ENCODE measurements at regions not wholly inside any gene's neighbourhood (a gene's known extent, or its start where the extent isn't known, plus 50 kb on each side); places are given as distances from the start of the nearest gene placed in this dataset.

GRCh38 chr10:35876248-35876647 lies 234.2 kb upstream of the FZD8 start:
- Histone ChIP-seq H3K4me3 (ENCODE audit: low read length) (no peak overlapping the region), H3K27me3 (ENCODE audit: low read depth, low read length) (no peaks in the 10 kb centered on the region), H4K20me1 (ENCODE audit: insufficient read depth, low read length) (no peaks in the 10 kb centered on the region), H3K9me3 (ENCODE audit: insufficient read depth, low read length) (no peaks in the 10 kb centered on the region), H2AFZ (ENCODE audit: low read depth, low read length) (no peak overlapping the region), H3K4me2 (ENCODE audit: low read length) (no peak overlapping the region), H3K27ac (ENCODE audit: low read length) (no peak overlapping the region), H3K36me3 (replicated peaks; ENCODE audit: low read depth, low read length) (no peaks in the 10 kb centered on the region), H3K4me1 (ENCODE audit: low read length) (peaks cover 10% of the 10 kb centered on the region), H3K9ac (ENCODE audit: low read length) (no peak overlapping the region), H3K79me2 (ENCODE audit: low read length) (no peaks in the 10 kb centered on the region)
- no peak for TF ChIP-seq EZH2phosphoT487 (IDR thresholded peaks at IDR 0.05; ENCODE audit: low read depth)
- TF ChIP-seq, protein P1, sequence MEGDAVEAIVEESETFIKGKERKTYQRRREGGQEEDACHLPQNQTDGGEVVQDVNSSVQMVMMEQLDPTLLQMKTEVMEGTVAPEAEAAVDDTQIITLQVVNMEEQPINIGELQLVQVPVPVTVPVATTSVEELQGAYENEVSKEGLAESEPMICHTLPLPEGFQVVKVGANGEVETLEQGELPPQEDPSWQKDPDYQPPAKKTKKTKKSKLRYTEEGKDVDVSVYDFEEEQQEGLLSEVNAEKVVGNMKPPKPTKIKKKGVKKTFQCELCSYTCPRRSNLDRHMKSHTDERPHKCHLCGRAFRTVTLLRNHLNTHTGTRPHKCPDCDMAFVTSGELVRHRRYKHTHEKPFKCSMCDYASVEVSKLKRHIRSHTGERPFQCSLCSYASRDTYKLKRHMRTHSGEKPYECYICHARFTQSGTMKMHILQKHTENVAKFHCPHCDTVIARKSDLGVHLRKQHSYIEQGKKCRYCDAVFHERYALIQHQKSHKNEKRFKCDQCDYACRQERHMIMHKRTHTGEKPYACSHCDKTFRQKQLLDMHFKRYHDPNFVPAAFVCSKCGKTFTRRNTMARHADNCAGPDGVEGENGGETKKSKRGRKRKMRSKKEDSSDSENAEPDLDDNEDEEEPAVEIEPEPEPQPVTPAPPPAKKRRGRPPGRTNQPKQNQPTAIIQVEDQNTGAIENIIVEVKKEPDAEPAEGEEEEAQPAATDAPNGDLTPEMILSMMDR (IDR thresholded peaks at IDR 0.05; ENCODE audit: low read depth, low read length) = no peak

GRCh38 chr10:35875016-35875676 lies 233.1 kb upstream of the FZD8 start:
- Histone ChIP-seq H3K9me3 (ENCODE audit: insufficient read depth, low read length) (no peaks in the 10 kb centered on the region), H3K4me2 (ENCODE audit: low read length) (no peak overlapping the region), H3K36me3 (replicated peaks; ENCODE audit: low read depth, low read length) (no peaks in the 10 kb centered on the region), H3K9ac (ENCODE audit: low read length) (no peak overlapping the region), H4K20me1 (ENCODE audit: insufficient read depth, low read length) (no peaks in the 10 kb centered on the region), H3K27me3 (ENCODE audit: low read depth, low read length) (no peaks in the 10 kb centered on the region), H2AFZ (ENCODE audit: low read depth, low read length) (no peak overlapping the region), H3K4me3 (ENCODE audit: low read length) (no peak overlapping the region), H3K4me1 (ENCODE audit: low read length) (peaks cover 10% of the 10 kb centered on the region), H3K27ac (ENCODE audit: low read length) (no peak overlapping the region), H3K79me2 (ENCODE audit: low read length) (no peaks in the 10 kb centered on the region)
- no peak for TF ChIP-seq EZH2phosphoT487 (IDR thresholded peaks at IDR 0.05; ENCODE audit: low read depth)
- TF ChIP-seq, protein P1 (IDR thresholded peaks at IDR 0.05; ENCODE audit: low read depth, low read length) = no peak

GRCh38 chr10:35874311-35875015 lies 232.4 kb upstream of the FZD8 start:
- TF ChIP-seq, protein P1 (IDR thresholded peaks at IDR 0.05; ENCODE audit: low read depth, low read length) = no peak
- TF ChIP-seq EZH2phosphoT487 (IDR thresholded peaks at IDR 0.05; ENCODE audit: low read depth) = no peak
- no peak overlapping the region for H3K27ac ChIP-seq (ENCODE audit: low read length)
- H3K4me1 ChIP-seq (ENCODE audit: low read length) = peaks cover 10% of the 10 kb centered on the region

GRCh38 chr10:35872671-35873070 lies 230.6 kb upstream of the FZD8 start:
- Histone ChIP-seq H3K79me2 (ENCODE audit: low read length) (no peaks in the 10 kb centered on the region), H3K4me2 (ENCODE audit: low read length) (no peak overlapping the region), H3K27ac (ENCODE audit: low read length) (no peak overlapping the region), H3K4me3 (ENCODE audit: low read length) (no peak overlapping the region), H3K4me1 (ENCODE audit: low read length) (peaks cover 10% of the 10 kb centered on the region), H3K9ac (ENCODE audit: low read length) (no peak overlapping the region), H4K20me1 (ENCODE audit: insufficient read depth, low read length) (no peaks in the 10 kb centered on the region), H3K36me3 (replicated peaks; ENCODE audit: low read depth, low read length) (no peaks in the 10 kb centered on the region), H2AFZ (ENCODE audit: low read depth, low read length) (no peak overlapping the region), H3K9me3 (ENCODE audit: insufficient read depth, low read length) (no peaks in the 10 kb centered on the region), H3K27me3 (ENCODE audit: low read depth, low read length) (no peaks in the 10 kb centered on the region)
- TF ChIP-seq EZH2phosphoT487 (IDR thresholded peaks at IDR 0.05; ENCODE audit: low read depth) = no peak
- TF ChIP-seq, protein P1 (IDR thresholded peaks at IDR 0.05; ENCODE audit: low read depth, low read length) = no peak

More at GRCh38 chr10:35874311-35875015, 232.4 kb upstream of the FZD8 start:
- Histone ChIP-seq H3K36me3 (replicated peaks; ENCODE audit: low read depth, low read length) (no peaks in the 10 kb centered on the region), H4K20me1 (ENCODE audit: insufficient read depth, low read length) (no peaks in the 10 kb centered on the region), H3K9ac (ENCODE audit: low read length) (no peak overlapping the region), H3K9me3 (ENCODE audit: insufficient read depth, low read length) (no peaks in the 10 kb centered on the region), H3K4me3 (ENCODE audit: low read length) (no peak overlapping the region), H3K4me2 (ENCODE audit: low read length) (no peak overlapping the region), H3K27me3 (ENCODE audit: low read depth, low read length) (no peaks in the 10 kb centered on the region), H3K79me2 (ENCODE audit: low read length) (no peaks in the 10 kb centered on the region), H2AFZ (ENCODE audit: low read depth, low read length) (no peak overlapping the region)

Measured in OCI-LY3 (cell line).